BLaER1 treated with 17β-estradiol and CSF1 and Interleukin-3, amounts not matched to agents 10 nM and 100 nM (cell line): ENCODE measurements at regions not wholly inside any gene's neighbourhood (a gene's known extent, or its start where the extent isn't known, plus 50 kb on each side); places are given as distances from the start of the nearest gene placed in this dataset.
A peak's percentile ranks its signal among the peaks of the same experiment; 100 is the strongest.

Experiments
- H3K27ac ChIP-seq, 11 experiments: shearing (Covaris generic); formaldehyde crosslinking; 2 replicates each; pipeline ENCODE4 v1.8.1; 2022
- H3K27me3 ChIP-seq, 11 experiments: shearing (Covaris generic); formaldehyde crosslinking; 2 replicates each; pipeline ENCODE4 v1.8.1; 2022
- H3K36me3 ChIP-seq, 11 experiments: shearing (Covaris generic); formaldehyde crosslinking; 2 replicates each; pipeline ENCODE4 v1.8.1; 2022
- H3K4me1 ChIP-seq, 10 experiments: shearing (Covaris generic); formaldehyde crosslinking; 2 replicates each; pipeline ENCODE4 v1.8.1; 2022
- H3K4me2 ChIP-seq, 11 experiments: shearing (Covaris generic); formaldehyde crosslinking; 2 replicates each; pipeline ENCODE4 v1.8.1; 2022
- H3K4me3 ChIP-seq, 10 experiments: shearing (Covaris generic); formaldehyde crosslinking; 2 replicates each; pipeline ENCODE4 v1.8.1; 2022
- H3K9ac ChIP-seq, 11 experiments: shearing (Covaris generic); formaldehyde crosslinking; 2 replicates each; pipeline ENCODE4 v1.8.1; 2022
- H3K9me3 ChIP-seq, 11 experiments: shearing (Covaris generic); formaldehyde crosslinking; replicated peaks in 1 of 11; 2 replicates each; pipeline ENCODE4 v1.8.1; 2022
- H4K20me1 ChIP-seq, 11 experiments: shearing (Covaris generic); formaldehyde crosslinking; 2 replicates each; pipeline ENCODE4 v1.8.1; 2022
- Cebpa-rat ChIP-seq, 11 experiments: shearing (Covaris generic); IDR thresholded peaks; 2 replicates each; pipeline ENCODE4 v1.8.1; 2022

DNA sequence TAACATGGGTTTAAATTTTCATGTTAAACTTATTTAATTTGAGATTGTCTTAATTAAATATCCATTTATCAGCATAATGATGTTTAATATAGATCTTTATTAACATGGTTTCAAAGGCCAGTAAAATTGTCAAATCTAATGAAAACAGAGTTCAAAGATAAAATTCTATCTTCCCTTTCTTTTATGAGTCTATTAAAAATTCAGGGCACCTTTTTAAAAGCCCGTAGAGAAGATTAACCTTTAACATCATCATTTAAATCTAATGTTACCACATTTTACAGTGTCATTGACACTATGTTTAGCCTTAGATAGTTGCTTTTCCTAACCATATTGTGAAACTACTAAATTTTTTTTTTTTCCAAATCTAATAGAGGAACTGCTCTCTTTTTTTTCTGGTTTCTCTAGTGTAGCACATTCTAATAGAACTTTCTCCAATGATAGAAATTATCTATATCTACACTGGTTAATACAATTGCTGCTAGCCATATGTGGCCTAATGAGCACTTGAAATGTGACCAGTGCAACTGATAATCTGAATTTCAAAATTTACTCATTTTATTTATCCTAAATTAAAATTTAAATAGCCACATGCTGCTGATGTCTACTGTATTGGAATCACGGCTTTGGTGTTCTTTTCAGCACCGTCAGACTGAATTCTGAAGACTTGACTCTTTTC, 410.9 kb downstream of the UTRN start:
- Histone ChIP-seq H3K27me3 (no peaks in the 10 kb centered on the region), H4K20me1 (peaks cover 0 to 21% (median 6%) of the 10 kb centered on the region in 11 experiments; a peak in 7 of 22 replicates), H3K36me3 (peaks cover 23 to 47% (median 29%) of the 10 kb centered on the region in 11 experiments), H3K4me2 (peak overlapping the region in 1 of 11 experiments; percentile 1; a peak in 1 of 22 replicates), H3K4me1 (peaks cover 0 to 14% (median 0%) of the 10 kb centered on the region in 10 experiments; a peak in 3 of 20 replicates), H3K9me3 (peaks cover 13 to 25% (median 18%) of the 10 kb centered on the region in 11 experiments), H3K4me3 (no peak overlapping the region), H3K9ac (no peak overlapping the region), H3K27ac (no peak overlapping the region)
- TF ChIP-seq Cebpa-rat (IDR thresholded peaks at IDR 0.05), result no peak

DNA sequence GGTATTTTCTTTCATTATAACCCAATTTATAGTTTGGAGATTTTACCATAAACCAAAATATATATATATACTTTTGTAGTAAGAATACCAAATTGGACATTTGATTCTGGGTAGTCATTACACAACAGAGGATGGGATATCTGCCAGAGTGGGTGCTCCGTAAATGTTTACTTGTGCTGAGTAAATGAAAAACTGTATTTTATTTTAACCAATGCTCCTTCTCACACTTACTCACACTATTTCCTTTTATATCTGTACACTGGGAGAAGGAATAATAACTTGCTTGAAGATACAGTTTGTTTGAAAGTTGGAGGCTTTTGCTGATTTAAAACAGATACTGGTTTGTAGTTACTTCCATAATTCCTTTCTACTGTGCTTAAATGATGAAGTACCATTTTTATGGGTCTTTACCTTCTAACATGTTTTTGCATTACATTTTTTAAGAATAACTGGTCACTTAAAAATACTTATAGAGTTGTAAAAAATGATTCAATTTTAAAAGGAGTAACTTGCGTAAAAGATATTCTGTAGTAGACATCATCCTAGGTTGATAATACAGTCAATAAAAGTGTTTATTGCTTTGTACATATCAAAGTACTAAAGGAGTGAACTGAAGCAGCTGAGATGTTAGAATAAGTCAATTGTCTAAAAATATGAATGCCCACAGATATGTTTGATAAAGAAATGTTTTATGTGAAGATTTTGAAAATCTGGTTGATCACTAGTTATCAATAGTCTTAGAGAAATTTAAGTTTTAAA, 411.7 kb downstream of the UTRN start:
- TF ChIP-seq Cebpa-rat (IDR thresholded peaks at IDR 0.05), result no peak
- no peak overlapping the region for H3K27ac ChIP-seq
- H3K4me2 ChIP-seq, result peak overlapping the region in 1 of 11 experiments; percentile 1; a peak in 1 of 22 replicates
- no peak overlapping the region for H3K9ac ChIP-seq
- no peaks in the 10 kb centered on the region for H3K27me3 ChIP-seq
- H4K20me1 ChIP-seq, result peaks cover 0 to 21% (median 6%) of the 10 kb centered on the region in 11 experiments; a peak in 7 of 22 replicates
- H3K4me3 ChIP-seq, result no peak overlapping the region
- H3K36me3 ChIP-seq, result peaks cover 19 to 47% (median 28%) of the 10 kb centered on the region in 11 experiments
- peaks cover 0 to 14% (median 0%) of the 10 kb centered on the region in 10 experiments; a peak in 3 of 20 replicates for H3K4me1 ChIP-seq
- H3K9me3 ChIP-seq, result peaks cover 5 to 17% (median 10%) of the 10 kb centered on the region in 11 experiments

DNA sequence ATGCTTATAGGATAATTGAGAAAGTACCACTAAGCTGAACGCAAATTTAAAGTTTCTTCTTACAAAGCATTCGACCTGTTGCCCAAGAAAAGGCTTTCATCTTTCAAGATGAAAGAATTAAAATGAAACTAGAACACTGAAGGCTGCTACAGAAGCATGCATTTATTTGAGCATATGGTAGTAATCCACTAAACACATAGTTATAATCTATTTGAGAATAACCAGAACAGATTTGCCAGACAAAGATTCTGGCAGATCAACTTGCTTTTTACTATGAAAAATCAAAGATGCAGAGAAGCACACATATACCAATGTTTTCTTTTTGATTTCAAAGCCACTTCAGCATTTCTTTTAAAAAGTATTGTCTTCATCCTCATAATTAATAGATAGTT, 412.2 kb downstream of the UTRN start:
- Histone ChIP-seq H3K4me2 (no peak overlapping the region), H3K4me1 (peaks cover 0 to 14% (median 0%) of the 10 kb centered on the region in 10 experiments; a peak in 3 of 20 replicates), H4K20me1 (peaks cover 0 to 21% (median 6%) of the 10 kb centered on the region in 11 experiments; a peak in 7 of 22 replicates), H3K4me3 (no peak overlapping the region), H3K27me3 (no peaks in the 10 kb centered on the region), H3K36me3 (peaks cover 19 to 47% (median 28%) of the 10 kb centered on the region in 11 experiments), H3K9ac (no peak overlapping the region), H3K27ac (no peak overlapping the region), H3K9me3 (peaks cover 0 to 11% (median 4%) of the 10 kb centered on the region in 11 experiments; a peak in 15 of 22 replicates)
- TF ChIP-seq Cebpa-rat (IDR thresholded peaks at IDR 0.05), result no peak

DNA sequence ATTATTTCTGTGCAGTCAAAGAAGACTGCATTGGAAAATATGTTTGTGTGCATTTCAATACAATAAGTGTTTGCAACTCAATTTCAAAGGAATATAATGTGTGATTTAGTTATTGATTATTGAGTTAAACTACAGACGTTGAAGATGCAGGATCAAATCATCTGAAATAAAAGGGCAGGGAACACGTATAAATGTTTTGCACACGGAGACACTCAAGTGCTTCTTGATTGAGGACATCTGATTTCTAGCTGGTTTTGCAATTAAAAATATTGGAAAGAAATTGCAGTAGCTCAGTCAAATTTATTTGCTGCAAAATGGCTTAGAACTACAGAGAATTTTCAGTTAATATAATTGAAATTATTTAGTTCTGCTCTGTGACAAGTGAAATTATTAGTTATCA, 412.7 kb downstream of the UTRN start:
- Histone ChIP-seq H3K4me3 (no peak overlapping the region), H3K27ac (no peak overlapping the region), H4K20me1 (peaks cover 0 to 19% (median 6%) of the 10 kb centered on the region in 11 experiments; a peak in 7 of 22 replicates), H3K36me3 (peaks cover 22 to 49% (median 29%) of the 10 kb centered on the region in 11 experiments), H3K27me3 (no peaks in the 10 kb centered on the region), H3K9me3 (peaks cover 0 to 7% (median 0%) of the 10 kb centered on the region in 11 experiments; a peak in 6 of 22 replicates), H3K4me1 (peaks cover 0 to 14% (median 0%) of the 10 kb centered on the region in 10 experiments; a peak in 3 of 20 replicates), H3K9ac (no peak overlapping the region), H3K4me2 (no peak overlapping the region)
- TF ChIP-seq Cebpa-rat (IDR thresholded peaks at IDR 0.05), result no peak

DNA sequence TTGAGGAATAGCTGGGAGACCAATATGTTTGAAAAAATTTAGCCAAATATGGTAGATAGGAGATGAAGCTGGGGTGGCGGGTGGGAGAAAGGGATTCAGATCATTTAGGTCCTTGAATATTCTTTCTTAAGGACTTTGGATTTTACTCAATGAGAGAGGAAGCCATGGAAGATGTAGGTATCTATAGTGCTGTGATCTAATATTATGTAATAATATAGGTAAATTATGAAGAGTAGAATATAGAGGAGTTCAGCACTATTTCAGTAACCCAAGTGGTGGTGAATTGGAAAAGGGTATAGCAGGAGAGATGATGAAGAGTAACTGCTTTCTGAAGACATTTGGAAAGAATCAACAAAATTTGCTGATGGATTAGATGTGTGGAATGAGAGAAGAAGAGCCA, 417.6 kb downstream of the UTRN start:
- Histone ChIP-seq H3K9me3 (no peaks in the 10 kb centered on the region; a peak in 1 of 22 replicates), H3K9ac (no peak overlapping the region), H3K4me3 (no peak overlapping the region), H3K4me1 (no peaks in the 10 kb centered on the region), H3K27me3 (no peaks in the 10 kb centered on the region), H3K4me2 (no peak overlapping the region), H3K27ac (no peak overlapping the region), H3K36me3 (peaks cover 51 to 93% (median 64%) of the 10 kb centered on the region in 11 experiments), H4K20me1 (no peaks in the 10 kb centered on the region)
- 0 out of 22 replicates have a peak, but pooled peaks of 1 of the 11 experiments have one; percentile 34 for TF ChIP-seq Cebpa-rat (IDR thresholded peaks at IDR 0.05)

DNA sequence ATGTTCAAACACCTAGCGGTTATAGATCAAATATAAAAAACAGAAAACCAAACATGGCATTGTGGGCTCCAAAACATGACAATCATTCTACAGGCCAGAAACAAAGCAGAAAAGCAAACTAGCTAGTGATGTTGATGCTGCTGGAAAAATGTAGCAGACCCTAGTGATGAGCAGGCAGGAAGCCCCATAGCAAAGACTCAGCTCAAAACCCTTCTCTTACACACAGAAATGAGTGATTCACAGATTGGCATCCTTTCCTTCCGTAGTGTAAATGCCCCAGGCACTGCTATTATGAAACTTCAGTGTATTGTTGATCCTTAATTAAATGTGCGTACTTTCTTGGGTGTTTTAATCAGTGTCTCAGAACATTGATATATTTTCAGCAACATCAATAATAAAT, 425.1 kb downstream of the UTRN start:
- no peak overlapping the region for H3K4me2 ChIP-seq
- no peaks in the 10 kb centered on the region; a peak in 1 of 22 replicates for H3K9me3 ChIP-seq
- no peak overlapping the region for H3K4me3 ChIP-seq
- no peaks in the 10 kb centered on the region for H3K4me1 ChIP-seq
- no peak overlapping the region for H3K9ac ChIP-seq
- H3K27me3 ChIP-seq, result no peaks in the 10 kb centered on the region
- peaks cover 0 to 12% (median 0%) of the 10 kb centered on the region in 11 experiments; a peak in 4 of 22 replicates for H4K20me1 ChIP-seq
- H3K36me3 ChIP-seq, result peaks cover 12 to 51% (median 25%) of the 10 kb centered on the region in 11 experiments
- no peak for TF ChIP-seq Cebpa-rat (IDR thresholded peaks at IDR 0.05)
- H3K27ac ChIP-seq, result no peak overlapping the region

DNA sequence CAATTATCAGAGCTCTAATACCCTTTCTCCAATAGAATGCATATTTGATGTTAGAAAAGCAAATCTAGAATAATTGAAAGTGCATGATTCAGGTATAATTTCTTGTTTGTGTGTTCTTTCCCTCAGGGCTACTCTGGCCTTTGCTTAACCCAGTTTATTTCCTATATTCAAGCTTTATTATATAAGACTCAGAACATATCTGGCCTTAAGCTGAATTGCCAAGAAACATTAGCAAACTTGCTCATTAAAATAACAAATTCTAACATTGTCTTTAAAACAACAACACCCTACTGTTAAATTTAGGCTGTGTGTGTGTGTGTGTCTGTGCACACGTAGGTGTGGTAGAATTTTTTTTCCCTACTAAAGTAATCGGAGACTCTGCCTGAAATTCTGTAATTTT, 426.5 kb downstream of the UTRN start:
- H3K27me3 ChIP-seq, result no peaks in the 10 kb centered on the region
- TF ChIP-seq Cebpa-rat (IDR thresholded peaks at IDR 0.05), result no peak
- no peak overlapping the region for H3K4me2 ChIP-seq
- H3K4me1 ChIP-seq, result no peaks in the 10 kb centered on the region
- H3K9me3 ChIP-seq, result no peaks in the 10 kb centered on the region
- peaks cover 0 to 17% (median 0%) of the 10 kb centered on the region in 11 experiments; a peak in 4 of 22 replicates for H4K20me1 ChIP-seq
- H3K36me3 ChIP-seq, result peaks cover 9 to 45% (median 19%) of the 10 kb centered on the region in 11 experiments; a peak in 19 of 22 replicates
- no peak overlapping the region for H3K9ac ChIP-seq
- H3K27ac ChIP-seq, result no peak overlapping the region
- H3K4me3 ChIP-seq, result no peak overlapping the region

DNA sequence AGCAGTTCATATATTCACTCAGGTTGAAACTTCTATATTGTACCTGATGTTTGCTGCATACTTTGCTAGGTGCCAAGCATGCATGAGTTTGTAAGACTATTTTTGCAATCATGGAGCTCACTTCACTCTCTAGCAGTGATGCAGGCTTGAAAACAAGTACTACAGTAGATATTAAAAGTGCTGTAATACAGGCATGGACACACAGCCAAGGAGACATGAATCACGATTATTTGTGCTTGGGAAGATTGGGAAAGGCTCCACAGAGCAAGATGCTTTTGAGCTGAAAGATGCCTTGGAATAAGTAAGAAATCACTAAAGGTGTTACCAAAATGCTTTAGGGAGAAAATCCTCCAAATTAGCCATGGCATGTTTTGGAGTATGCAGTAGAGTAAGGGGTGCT, 427.4 kb downstream of the UTRN start:
- Histone ChIP-seq H3K4me1 (no peaks in the 10 kb centered on the region), H3K4me3 (no peak overlapping the region), H3K36me3 (peaks cover 10 to 52% (median 17%) of the 10 kb centered on the region in 11 experiments; a peak in 18 of 22 replicates), H3K27me3 (no peaks in the 10 kb centered on the region), H4K20me1 (peaks cover 0 to 17% (median 0%) of the 10 kb centered on the region in 11 experiments; a peak in 4 of 22 replicates), H3K9me3 (no peaks in the 10 kb centered on the region), H3K4me2 (no peak overlapping the region), H3K27ac (no peak overlapping the region), H3K9ac (no peak overlapping the region)
- no peak for TF ChIP-seq Cebpa-rat (IDR thresholded peaks at IDR 0.05)
